ENCODE measurements at regions not wholly inside any gene's neighbourhood (a gene's known extent, or its start where the extent isn't known, plus 50 kb on each side); places are given as distances from the start of the nearest gene placed in this dataset.

DNA sequence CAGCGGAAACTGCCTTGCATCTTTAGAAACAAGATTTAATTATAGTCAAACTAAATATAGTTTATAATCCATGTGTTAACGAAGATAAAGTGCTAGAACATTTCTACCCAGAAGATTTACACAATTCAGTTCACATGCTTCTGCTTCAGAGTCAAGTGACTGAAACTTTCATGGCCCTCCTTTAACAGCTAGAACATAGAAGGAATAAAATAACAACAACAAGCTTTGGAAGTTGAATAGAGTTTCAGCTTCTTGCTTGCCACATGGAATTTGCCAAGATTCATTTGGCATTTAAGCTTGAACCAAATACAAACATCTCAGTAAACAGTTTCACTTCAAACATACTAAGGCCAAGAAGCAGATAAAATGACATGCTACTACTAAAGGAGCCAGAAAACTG lies 676.3 kb upstream of the ANO3 start:
- no peak for TF ChIP-seq POLR2A (IDR thresholded peaks at IDR 0.05; ENCODE audit: low read length)
- no peak for TF ChIP-seq GATA1 (IDR thresholded peaks at IDR 0.05; ENCODE audit: low read depth, low read length)
- no peak for DNase-seq

DNA sequence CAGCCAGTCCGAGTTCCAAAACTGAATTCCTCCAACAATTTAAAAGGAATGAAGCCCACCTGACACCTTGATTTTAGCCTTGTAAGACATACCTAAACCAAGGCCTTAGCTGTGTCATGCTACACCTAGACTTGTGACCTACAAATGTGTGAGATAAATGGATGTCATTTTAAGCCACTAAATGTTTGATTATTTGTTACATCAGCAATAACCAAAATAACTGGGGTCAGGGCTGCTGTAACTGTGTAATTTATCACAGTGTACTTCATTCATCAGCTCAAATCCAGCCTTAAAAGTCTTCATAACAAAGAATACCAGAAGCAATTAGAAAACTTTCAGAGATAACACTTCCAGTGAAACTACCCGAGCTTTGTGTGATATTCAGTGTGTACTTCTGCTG lies 673.0 kb upstream of the ANO3 start:
- no peak for TF ChIP-seq POLR2A (IDR thresholded peaks at IDR 0.05; ENCODE audit: low read length)
- no peak for TF ChIP-seq GATA1 (IDR thresholded peaks at IDR 0.05; ENCODE audit: low read depth, low read length)

DNA sequence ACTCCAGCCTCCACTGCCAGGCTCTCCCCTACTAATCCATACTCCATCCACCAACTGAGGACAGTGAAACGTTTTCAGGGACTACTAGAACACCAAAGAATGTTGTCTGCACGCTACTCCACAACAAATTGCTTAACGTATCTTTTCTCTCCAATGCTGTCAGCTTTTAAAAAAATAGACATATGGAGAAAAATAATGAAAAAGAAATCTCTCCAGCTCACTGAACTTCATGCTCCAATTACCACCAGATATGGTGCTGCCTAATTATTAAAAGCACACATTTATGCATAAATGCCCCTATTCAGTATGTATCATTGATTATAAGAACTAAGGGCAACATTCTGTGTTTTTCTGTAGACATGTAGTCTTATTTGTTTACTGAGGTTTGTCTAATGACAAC lies 672.2 kb upstream of the ANO3 start:
- TF ChIP-seq GATA1 (IDR thresholded peaks at IDR 0.05; ENCODE audit: low read depth, low read length) = no peak
- TF ChIP-seq POLR2A (IDR thresholded peaks at IDR 0.05; ENCODE audit: low read length) = no peak
- DNase-seq = no peak

More for the DNA sequence above, 673.0 kb upstream of the ANO3 start:
- DNase-seq = no peak

DNA sequence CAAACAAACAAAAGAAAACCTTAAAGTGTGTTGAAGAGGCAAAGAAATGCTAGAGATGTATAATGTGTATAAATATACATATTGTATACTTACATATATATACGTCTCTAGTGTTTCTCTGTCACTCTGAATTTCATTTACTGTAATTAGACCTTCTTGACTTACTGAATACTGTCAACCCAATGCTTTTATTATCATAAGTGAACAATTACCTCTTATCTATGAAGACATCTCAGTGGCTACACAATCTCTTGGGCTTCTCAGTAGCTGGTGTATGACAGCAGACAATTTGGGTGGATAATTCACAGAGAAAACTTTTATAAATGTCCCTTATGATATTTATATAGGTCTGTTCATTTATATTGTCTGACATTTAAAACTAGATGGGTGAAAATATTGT lies 664.1 kb upstream of the ANO3 start:
- no peak for TF ChIP-seq GATA1 (IDR thresholded peaks at IDR 0.05; ENCODE audit: low read depth, low read length)
- TF ChIP-seq POLR2A (IDR thresholded peaks at IDR 0.05; ENCODE audit: low read length) = no peak
- DNase-seq = no peak

DNA sequence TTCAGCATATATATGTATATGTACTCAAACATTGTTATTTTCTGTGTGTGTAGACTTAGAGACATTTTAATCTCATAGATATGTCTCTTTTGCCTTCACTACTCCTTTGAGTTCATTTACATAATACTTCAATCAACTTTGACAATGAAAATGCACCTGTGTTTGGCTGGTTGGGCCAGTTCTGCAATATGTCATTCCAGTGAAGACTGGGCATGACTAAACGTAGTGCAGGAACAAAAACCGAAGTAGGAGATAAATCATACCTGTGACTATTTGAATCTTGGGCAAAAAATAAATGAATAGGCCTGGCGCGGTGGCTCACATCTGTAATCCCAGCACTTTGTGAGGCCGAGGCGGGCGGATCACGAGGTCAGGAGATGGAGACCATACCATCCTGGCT lies 640.0 kb upstream of the ANO3 start:
- no peak for TF ChIP-seq GATA1 (IDR thresholded peaks at IDR 0.05; ENCODE audit: low read depth, low read length)
- TF ChIP-seq POLR2A (IDR thresholded peaks at IDR 0.05; ENCODE audit: low read length) = no peak
- DNase-seq = no peak

DNA sequence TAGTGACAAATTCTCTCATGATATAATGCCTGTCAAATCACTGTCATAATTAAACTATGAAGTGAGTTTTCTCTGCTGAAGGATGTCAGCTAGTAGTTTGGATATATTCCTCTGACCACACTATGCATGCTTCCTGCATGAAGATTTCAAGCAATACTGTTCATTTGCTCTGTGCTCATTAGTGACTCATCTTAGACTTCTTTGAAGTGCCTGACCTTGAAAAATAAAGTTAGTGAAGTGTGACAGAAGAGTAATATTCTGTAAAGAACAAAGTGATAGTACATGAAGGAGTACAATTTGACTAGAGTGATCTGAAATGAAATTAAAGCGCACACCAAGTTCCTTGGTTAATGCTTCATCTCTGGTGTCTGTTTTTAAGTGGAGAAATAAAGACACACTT lies 629.5 kb upstream of the ANO3 start:
- DNase-seq = no peak
- TF ChIP-seq GATA1 (IDR thresholded peaks at IDR 0.05; ENCODE audit: low read depth, low read length) (no peak), POLR2A (IDR thresholded peaks at IDR 0.05; ENCODE audit: low read length) (no peak)

DNA sequence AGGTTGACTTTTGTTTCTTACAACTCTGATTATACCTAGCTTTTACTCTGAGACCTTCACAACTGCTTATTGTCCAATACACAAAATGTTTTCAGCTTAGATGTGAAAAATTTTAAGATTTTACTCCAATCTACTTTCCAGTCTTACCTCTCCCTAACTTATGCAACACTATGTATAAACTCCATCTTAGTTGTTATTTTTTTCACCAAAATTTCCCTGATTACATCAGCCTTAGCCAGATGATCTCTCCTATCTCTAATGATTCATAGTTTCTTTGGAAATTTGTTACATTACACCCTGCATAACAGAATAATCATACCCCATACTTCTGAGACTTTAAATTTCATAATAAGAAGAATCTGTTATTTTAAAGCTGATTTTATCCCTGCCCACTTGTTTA lies 621.0 kb upstream of the ANO3 start:
- no peak for TF ChIP-seq GATA1 (IDR thresholded peaks at IDR 0.05; ENCODE audit: low read depth, low read length)
- no peak for TF ChIP-seq POLR2A (IDR thresholded peaks at IDR 0.05; ENCODE audit: low read length)
- DNase-seq = no peak

DNA sequence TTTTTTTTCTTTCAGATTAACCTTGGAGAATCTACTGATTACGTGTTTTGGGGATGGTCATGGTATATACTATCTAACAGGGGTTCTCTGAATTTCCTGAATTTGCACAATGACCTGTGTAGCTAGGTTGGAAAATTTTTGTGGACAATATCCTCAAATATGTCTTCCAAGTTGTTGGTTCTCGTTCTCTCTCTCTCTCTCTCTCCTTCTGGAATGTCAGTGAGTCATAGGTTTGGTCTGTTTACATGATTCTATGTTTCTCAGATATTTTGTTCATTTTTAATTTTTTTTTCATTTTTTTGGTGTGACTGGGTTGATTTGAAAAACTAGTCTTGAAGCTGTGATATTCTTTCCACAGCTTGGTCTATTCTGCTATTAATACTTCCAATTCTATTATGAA lies 604.0 kb upstream of the ANO3 start:
- TF ChIP-seq GATA1 (IDR thresholded peaks at IDR 0.05; ENCODE audit: low read depth, low read length) (no peak), POLR2A (IDR thresholded peaks at IDR 0.05; ENCODE audit: low read length) (no peak)
- DNase-seq = no peak

DNA sequence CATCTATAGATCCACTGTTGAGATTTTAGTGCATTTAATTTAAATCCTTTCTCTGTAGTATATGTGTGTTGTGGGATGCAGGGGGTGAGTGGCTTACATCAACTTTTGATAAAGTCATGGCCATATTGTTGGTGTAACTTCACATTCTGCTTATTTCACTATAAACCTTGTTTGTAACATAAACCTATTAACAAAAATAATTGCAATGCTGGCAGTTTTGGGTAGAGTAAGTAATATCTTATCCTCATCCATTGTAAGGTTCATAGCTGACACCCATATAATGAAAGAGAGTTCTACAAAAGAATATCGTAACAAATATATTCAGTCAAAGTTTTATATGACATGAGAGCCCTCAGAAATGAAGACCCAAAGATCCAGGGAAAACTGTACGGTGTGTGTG lies 601.7 kb upstream of the ANO3 start:
- TF ChIP-seq GATA1 (IDR thresholded peaks at IDR 0.05; ENCODE audit: low read depth, low read length) (no peak), POLR2A (IDR thresholded peaks at IDR 0.05; ENCODE audit: low read length) (no peak)
- DNase-seq = no peak

DNA sequence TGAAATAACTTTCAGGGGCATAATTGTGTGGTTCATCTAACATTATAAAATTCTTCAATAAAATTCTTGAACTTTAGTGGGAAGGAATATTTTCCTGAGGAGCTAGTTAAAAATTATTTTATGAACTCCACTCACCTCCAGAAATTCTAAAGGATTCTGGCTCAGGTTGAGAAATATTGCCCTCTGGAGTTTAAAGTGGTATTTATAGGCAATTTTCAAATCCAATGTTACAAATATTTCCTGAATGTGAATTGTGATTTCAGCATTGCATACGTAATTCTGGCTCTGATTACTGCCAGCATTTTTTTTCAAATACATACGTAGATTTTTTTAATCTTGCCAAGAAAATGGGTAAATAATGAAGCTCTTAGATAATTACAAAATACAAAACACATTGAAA lies 598.2 kb upstream of the ANO3 start:
- TF ChIP-seq GATA1 (IDR thresholded peaks at IDR 0.05; ENCODE audit: low read depth, low read length) = no peak
- TF ChIP-seq POLR2A (IDR thresholded peaks at IDR 0.05; ENCODE audit: low read length) = no peak
- DNase-seq = no peak

DNA sequence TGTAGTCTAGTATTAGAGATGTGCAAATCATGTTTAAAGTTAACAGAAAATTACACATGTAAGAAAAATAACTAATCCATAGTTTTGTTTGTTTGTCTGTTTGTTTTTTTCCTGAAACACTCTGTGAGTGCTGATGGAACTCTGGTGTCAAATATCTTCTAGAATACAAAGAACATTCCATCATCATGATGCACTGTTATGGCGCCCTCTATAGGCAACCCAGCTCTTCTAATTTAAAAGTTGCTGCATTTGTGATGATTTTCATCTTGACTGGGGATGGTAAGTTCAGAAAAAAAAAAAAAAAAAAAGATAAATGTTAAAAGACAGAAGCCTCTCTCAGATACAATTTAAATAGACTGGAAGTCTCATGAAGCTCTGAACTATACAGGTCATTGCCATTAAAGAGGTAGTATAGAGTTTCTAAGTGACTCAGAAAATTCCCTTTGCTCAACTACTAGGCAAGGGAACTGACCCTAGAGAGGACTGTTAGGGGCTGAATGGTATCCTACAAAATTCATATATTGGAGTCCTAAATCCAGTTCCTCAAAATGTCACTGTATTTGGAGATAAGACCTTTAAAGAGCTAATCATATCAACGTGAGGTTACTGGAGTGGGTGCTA lies 597.2 kb upstream of the ANO3 start:
- no peak for TF ChIP-seq POLR2A (IDR thresholded peaks at IDR 0.05; ENCODE audit: low read length)
- TF ChIP-seq GATA1 (IDR thresholded peaks at IDR 0.05; ENCODE audit: low read depth, low read length) = no peak
- no peak for DNase-seq

DNA sequence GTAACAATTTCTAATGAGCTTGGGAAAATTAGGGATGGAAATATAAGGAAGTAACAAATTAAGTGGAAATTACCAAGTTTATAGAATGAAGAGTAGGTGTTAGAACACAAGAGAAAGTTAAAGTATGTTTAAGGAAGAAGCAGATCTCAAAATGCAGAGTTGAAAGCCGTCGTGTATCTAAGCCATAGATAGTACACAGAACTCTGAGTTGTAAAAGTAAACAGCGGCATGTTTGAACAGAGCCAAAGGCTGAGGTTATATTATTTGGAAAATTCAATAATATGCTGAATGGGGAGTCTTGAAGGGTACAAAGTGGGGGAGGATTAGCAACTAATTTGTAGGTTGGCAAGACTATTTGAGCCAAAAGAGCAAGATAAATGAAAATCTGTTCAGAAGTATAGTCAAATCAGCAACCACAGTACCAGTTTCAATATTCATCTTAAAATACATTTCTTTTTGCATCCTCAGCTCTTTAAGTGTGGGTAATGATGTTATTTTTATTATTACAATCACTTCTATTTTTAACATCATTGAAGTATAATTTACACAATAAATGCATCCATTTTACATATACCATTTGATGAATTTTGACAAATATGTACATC lies 594.8 kb upstream of the ANO3 start:
- DNase-seq = no peak
- no peak for TF ChIP-seq POLR2A (IDR thresholded peaks at IDR 0.05; ENCODE audit: low read length)
- TF ChIP-seq GATA1 (IDR thresholded peaks at IDR 0.05; ENCODE audit: low read depth, low read length) = no peak

DNA sequence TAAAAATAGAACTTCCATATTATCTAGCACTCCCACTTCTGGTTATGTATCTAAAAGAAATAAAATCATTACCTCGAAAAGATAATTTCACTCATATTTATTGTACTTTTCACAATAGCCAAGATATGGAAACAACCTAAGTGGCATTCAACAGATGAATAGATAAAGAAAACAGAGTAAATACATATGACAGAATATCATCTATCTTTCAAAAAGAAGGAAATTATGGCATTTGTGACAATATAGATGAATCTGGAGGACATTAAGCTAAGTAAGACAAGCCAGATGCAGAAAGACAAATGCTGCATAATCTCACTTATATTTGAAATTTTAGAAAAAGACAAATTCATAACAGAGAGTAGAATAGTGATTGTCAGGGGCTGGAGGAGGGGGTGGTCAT lies 590.0 kb upstream of the ANO3 start:
- TF ChIP-seq GATA1 (IDR thresholded peaks at IDR 0.05; ENCODE audit: low read depth, low read length) (no peak), POLR2A (IDR thresholded peaks at IDR 0.05; ENCODE audit: low read length) (no peak)
- no peak for DNase-seq

DNA sequence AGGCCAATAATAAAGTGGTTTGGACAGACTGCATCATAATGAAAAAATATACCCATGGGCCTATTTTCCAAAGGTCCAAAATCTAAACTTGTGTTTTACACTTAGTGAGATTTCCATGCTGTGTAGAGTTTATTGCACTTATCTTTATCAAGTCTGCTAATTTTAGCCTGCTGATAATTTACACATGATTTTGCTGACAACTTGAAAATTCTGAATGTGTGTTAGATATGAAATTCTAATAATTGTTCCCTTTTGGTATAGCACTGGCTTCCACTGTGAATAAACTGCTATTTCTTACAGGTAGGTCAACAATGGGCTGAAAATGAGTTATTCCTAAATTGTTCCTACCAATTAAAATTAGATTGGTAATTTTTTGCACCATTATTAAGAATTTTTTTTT lies 589.1 kb upstream of the ANO3 start:
- TF ChIP-seq GATA1 (IDR thresholded peaks at IDR 0.05; ENCODE audit: low read depth, low read length) (no peak), POLR2A (IDR thresholded peaks at IDR 0.05; ENCODE audit: low read length) (no peak)
- no peak for DNase-seq

DNA sequence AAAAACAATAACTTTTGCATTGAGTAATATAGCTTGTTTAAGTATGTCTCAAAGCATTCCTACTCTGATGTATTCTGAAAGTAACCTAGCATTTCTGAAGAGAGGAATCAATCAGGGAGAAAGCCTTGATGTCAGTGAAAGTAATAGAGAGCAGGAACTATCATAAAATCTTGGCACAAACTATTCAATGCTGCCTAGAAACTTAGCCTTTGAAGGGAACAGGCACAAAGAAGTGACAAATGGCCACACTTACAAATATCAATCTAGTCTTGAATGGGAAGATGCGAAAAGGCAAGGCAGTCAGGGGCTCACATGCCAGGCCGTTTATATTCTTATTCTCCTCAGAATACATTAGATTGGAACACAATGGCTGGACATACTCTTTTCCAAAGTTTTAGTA lies 576.5 kb upstream of the ANO3 start:
- TF ChIP-seq POLR2A (IDR thresholded peaks at IDR 0.05; ENCODE audit: low read length) (no peak), GATA1 (IDR thresholded peaks at IDR 0.05; ENCODE audit: low read depth, low read length) (no peak)
- DNase-seq = no peak

Measured in erythroblast (primary cell).